Esophagus muscularis mucosa (tissue), 4 donors: ENCODE measurements at regions not wholly inside any gene's neighbourhood (a gene's known extent, or its start where the extent isn't known, plus 50 kb on each side); places are given as distances from the start of the nearest gene placed in this dataset.
"Not testable (repeated sequence)": the region's sequence is repeated elsewhere in the genome, so short reads cannot be mapped to it uniquely, and the experiment has no call there.

Experiments
- CTCF ChIP-seq, 3 experiments: fragments of 200-600 bp in 2 of 3; fragments of 450-650 bp in 1 of 3; sonication (generic) in 2 of 3; IDR thresholded peaks; one replicate each; pipeline ENCODE4 v1.5.1; 2017 to 2019; ENCODE audit warnings: antibody characterized with exemption in 3 of 3, mild to moderate bottlenecking in 2 of 3, moderate library complexity in 1 of 3
- EP300 ChIP-seq: sonication (generic); formaldehyde crosslinking; IDR thresholded peaks from one replicate; pipeline ENCODE4 v1.6.1; 2017; ENCODE audit warnings: antibody characterized with exemption
- POLR2A ChIP-seq: fragments of 450-650 bp; IDR thresholded peaks from one replicate; pipeline ENCODE4 v1.6.1; 2017; ENCODE audit warnings: antibody characterized with exemption, moderate library complexity, mild to moderate bottlenecking, low read depth

GRCh38 chr1:149241272-149241671 lies 137.9 kb upstream of the NBPF9 start:
- not testable (repeated sequence) for TF ChIP-seq CTCF (IDR thresholded peaks at IDR 0.05); POLR2A; EP300
